HG03432 (cell line): ENCODE measurements at regions not wholly inside any gene's neighbourhood (a gene's known extent, or its start where the extent isn't known, plus 50 kb on each side); places are given as distances from the start of the nearest gene placed in this dataset.
"Not testable (repeated sequence)": the region's sequence is repeated elsewhere in the genome, so short reads cannot be mapped to it uniquely, and the experiment has no call there.

Experiments used
- ATAC-seq: cut with Tn5 transposase; IDR thresholded peaks from one replicate; pipeline ENCODE4 v1.9.1; 2021; ENCODE audit warnings: mild to moderate bottlenecking, moderate library complexity; ENCODE audit not compliant: unreplicated experiment

DNA sequence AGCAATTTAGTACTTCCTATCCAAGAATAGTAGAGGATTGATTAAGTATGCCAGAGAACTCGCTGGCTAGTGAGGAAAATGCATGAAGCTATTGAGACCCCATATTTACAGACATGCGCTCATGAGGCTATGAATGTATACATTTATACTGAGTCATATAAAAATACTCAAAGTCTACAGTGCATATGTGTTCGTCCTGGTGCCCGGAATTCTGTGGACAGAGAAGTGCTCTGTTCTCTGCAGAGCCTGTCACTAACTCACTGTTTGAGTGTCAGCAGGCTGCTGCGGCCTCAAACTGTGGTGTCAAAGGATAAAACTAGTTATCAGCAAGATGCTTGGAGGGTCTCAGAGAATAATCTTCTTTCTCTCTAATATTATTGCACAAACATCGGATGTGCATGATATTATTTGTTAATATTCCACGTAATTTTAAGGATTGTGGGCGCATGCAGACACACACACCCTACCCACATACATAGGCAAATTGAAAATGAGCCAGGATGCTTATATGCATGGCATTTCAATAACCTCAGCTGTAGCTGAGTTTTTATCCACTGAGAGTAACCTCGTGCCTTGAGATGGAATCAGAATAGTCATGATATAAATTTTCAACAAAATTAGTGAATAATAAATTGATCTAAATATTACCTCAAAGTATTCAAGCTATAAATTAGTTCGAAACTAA is 50.0 kb upstream of the TSC22D2 start:
- ATAC-seq, result no peak

DNA sequence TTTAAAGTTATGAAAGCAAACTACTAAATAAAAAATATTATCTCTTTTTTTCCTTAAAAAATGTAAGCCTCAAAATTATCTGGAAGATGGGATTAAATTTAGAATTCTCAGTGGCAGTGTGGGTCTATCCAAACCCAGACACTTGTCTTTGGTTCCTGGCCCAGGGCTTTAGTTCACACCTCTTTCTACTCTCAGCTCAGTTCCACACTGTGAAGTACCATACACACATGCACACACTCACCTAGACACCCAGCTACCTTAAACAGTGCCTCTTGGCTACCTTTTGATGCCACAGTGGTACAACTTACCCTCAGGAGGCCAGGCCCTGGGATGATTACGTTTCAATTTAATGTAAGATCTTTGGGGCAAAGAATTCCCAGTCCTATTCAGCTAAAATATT is 51.0 kb upstream of the TSC22D2 start:
- no peak for ATAC-seq

DNA sequence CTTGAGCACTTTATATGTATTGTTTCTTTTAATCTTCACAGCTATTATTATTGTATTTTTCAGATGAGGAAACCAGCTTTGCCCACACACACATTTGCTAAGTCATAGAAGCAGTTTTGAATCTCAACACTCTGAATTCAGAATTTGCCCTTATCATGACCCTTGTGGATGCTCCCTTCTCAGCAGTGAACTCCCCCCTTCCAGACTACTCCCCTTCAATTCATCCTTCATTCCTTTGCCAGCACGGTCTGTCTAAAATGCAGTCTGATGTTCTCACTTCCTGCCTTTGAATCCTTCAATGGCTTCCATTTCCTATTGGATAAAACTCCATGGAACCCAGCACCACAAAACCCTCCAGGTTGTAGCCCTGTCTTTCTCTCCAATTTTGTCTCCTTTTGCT is 52.5 kb upstream of the TSC22D2 start:
- ATAC-seq, result no peak

GRCh38 chr3:150352931-150353330 is 55.2 kb upstream of the TSC22D2 start:
- no peak for ATAC-seq

GRCh38 chr3:150351398-150351797 is 56.7 kb upstream of the TSC22D2 start:
- no peak for ATAC-seq

DNA sequence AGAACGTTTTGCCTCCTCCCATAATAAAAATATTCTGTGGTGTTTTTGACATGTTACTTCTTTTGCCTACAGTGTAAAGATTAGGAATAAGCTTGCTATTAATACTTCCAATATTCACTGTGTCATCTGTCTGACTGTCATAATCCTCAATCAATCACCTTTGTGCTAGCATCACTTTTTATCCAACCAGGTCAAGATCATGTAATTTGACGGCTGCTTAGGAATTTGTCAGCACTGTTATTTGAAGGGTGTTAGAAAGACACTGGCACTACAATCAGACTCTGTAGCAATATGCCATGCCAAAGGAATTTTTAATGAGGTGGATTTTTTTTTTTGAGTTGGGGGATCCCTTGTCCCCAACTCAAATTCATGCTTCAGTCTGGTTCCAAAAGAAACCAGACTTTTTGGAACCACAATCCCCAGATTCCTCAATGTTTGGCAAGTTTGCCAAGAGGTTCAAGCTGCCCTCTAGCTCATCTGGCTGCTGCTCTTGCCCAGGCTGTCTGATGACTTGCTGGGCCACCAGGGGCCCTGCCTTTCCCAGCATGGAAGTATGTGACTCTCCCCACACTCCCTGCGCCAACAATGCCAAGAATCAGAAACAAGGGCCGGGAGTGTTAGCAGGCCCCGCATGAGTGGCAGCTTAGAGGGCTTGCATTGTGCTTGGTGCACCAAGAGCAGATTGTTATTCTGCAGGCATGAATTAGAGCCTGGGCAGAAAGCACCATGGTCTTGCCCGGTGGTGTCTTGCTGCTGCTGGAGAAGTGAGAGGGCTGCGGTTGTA is 58.6 kb upstream of the TSC22D2 start:
- ATAC-seq, result no peak

DNA sequence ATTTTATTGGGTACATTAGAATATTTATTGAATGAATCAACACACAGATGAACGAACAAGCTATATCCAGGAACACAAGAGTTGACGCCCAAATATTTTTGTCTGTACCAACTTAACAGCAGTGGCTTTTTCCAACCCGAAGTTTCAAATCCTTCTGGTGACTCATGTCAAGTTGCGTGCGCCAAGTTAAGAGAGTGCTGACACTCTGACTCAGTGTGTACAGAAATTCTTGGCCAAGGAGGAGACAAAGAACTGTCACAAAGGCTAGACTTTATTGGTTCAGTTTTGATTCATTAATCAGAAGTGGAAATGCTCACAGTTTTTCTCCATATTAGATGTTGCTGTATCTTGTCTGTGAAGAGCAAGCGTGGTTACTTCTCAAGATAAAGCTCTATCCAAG is 59.6 kb upstream of the TSC22D2 start:
- no peak for ATAC-seq

DNA sequence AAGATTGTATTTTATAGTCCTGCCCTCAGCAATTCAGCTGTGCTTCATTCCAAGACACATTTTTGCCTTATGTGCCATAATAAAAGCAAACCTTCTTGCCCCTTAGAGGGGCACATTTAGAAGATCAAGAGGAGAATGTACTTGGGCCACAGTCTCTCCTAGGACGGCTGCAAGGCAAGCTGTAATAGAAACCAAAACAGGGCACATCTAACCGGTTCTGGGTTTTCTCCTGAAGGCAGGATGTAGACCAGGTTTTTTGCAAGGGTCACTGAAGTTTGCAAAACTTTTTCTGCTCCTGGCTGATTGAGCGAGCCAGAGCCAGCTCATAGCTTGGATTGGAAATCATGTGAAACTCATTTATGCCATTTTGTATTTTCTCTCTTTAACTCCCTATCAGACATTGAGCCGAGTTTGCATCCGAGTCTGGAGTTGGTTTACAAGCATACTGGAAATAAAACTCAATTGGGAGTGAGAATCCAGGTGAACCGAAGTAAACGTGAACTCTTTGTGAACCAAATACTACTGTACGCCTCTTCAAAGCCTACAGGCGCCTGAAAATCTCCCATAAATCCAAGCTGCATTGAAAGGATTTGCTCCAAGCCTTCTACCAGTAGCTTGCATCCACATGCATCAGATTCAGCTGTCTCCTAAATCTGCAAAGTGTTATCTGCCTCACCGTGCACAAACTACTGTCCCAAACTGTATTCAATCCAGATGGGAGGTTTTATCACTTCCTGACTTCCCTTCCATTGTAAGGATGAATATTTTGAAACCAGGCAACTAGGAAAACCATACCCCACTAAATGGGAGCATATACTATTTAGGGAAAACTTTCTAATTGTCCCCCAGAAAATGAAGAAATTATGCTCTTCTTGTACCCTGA is 60.9 kb upstream of the TSC22D2 start:
- no peak for ATAC-seq

DNA sequence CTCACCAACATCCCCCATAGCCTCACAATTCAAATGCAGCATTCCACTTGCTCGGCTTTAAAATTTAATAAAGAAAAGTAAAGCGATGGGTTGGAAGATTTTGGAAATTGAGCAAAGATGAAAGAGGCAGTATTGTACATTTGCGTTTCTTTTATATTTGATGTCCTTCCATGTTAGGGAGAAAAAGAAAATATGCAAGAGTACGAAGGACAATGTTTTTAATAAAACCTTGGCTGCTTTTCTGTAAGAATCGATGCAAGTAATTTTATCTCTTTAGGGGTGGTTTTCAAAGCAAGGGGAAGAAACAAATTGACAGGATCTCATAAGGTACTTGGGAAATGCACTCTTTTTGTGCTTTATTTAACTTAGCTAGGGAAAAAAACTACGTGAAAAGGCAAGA is 61.8 kb upstream of the TSC22D2 start:
- no peak for ATAC-seq

GRCh38 chr3:150345021-150345538 is 63.0 kb upstream of the TSC22D2 start:
- no peak for ATAC-seq

GRCh38 chr3:150344079-150344759 is 63.9 kb upstream of the TSC22D2 start:
- ATAC-seq, result no peak

- no peak for ATAC-seq
Measured at GRCh38 chr3:150342896-150343467, 65.1 kb upstream of the TSC22D2 start.

- ATAC-seq, result no peak
Measured at GRCh38 chr3:150341891-150342290, 66.2 kb upstream of the TSC22D2 start.

DNA sequence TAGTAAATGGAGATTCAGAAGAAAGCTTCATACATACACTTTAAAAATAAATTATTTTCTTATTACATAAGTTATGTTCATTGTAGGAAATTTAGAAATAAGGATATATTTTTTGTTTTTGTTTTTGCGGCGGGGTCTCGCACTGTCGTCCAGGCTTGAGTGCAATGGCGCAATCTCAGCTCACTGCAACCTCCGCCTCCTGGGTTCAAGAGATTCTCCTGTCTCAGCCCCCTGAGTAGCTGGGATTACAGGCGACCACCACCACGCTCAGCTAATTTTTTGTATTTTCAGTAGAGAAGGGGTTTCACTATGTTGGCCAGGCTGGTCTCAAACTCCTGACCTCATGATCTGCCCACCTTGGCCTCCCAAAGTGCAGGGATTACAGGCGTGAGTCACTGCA is 71.7 kb upstream of the TSC22D2 start:
- not testable (repeated sequence) for ATAC-seq

- no peak for ATAC-seq
Measured at GRCh38 chr3:150335631-150336030, 72.5 kb upstream of the TSC22D2 start.

DNA sequence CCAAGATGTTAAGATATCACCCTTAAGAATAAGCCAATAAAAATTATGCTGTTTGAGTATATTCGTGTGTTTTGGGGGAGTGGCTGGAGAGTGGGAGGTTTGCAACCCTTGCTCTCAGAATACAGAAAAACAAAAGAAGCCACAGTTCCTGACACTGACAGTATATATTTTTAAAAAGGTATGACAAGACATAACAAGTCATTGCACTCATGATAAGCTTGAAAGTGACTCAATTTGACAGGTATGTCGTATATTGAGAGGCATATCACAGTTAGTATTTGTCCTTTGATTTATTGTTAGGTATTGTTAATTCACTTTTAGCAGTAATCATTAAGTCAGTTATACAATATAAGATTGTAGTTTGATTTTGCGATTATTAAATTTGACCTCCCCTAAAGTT is 73.1 kb upstream of the TSC22D2 start:
- no peak for ATAC-seq

DNA sequence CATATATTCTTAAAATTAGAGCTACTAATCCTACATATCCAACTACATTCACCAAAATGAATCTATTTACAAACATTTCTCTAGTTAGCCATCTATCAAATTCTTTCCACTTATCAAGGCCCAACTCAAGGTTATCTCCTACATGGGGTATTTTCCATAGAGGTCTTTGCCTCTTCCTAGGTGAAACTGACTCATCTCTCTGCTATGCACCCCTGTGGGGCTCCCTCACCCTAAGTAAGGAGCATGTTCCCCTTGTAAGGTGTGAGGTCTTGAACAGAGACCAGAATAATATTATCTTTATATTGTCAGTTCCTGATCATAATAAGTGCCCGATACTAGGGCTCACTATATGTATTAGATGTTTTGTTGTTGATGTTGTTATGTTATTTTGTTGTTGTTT is 74.6 kb upstream of the TSC22D2 start:
- no peak for ATAC-seq

DNA sequence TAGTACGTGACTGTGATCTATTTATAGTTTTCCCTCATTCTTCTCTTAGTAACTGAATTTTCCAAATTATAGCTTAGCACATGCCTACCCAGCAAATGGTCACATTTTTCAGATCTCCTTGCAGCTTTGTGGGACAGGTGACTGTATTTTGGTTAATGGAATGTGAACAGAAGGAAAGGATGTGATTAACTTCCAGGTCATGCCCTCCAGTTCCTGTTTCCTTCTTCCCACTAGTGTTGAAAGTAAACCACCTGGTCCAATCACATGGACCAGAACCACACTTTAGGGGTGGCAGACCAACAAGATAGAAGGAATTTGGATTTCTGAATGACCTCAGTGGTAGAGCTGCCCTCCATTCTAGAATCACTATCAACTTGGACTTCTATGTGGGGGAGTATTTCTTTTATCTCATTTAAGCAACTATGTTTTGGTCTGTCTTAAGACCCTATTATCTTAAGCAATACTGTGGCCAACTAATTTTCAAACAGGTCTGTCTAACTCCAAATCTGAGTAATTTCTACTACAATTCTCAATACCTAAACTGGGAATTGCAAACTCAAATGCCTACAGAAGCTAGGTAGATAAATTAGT is 76.0 kb upstream of the TSC22D2 start:
- no peak for ATAC-seq

DNA sequence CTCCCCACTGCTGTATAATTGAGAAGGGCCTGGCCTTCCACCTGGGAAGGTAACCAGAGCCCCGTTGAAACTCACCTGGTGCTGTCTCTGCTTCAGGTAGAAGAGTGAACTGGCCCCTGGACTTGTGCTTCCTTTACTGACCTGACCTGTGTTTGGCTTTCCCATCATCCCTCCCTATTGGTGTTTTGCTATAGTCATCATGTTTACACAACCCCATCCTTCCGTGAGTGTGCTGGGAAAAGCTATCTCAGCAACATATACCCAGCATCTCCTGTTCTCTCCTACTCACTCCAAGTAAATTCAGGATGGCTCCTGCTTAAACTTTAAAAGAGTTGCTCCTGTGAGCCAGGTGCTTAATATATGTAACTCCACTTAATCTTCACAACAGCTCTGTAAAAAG is 77.2 kb upstream of the TSC22D2 start:
- no peak for ATAC-seq

- no peak for ATAC-seq
Measured at GRCh38 chr3:150330174-150330573, 77.9 kb upstream of the TSC22D2 start.
